Mesendoderm (in vitro differentiated cells): ENCODE measurements at regions not wholly inside any gene's neighbourhood (a gene's known extent, or its start where the extent isn't known, plus 50 kb on each side); places are given as distances from the start of the nearest gene placed in this dataset.
"Not testable (repeated sequence)": the region's sequence is repeated elsewhere in the genome, so short reads cannot be mapped to it uniquely, and the experiment has no call there.

Experiments
- DNase-seq: peaks from one replicate; pipeline ENCODE4 v3.0.0; 2013
- H2AK5ac ChIP-seq: 2 replicates; pipeline ENCODE4 v1.6.1; 2013; ENCODE audit warnings: low read length, inconsistent platforms
- H2BK120ac ChIP-seq: 2 replicates; pipeline ENCODE4 v1.6.1; 2013; ENCODE audit warnings: low read depth, mild to moderate bottlenecking, low read length, moderate library complexity, mixed read lengths
- H2BK15ac ChIP-seq: replicated peaks from 2 replicates; pipeline ENCODE4 v1.6.1; 2013; ENCODE audit warnings: low read depth, mild to moderate bottlenecking, moderate library complexity
- H2BK5ac ChIP-seq: 2 replicates; pipeline ENCODE4 v1.6.1; 2013; ENCODE audit warnings: low read length, inconsistent platforms
- H3K18ac ChIP-seq: 2 replicates; pipeline ENCODE4 v1.6.1; 2013; ENCODE audit warnings: mild to moderate bottlenecking, low read length, mixed read lengths
- H3K23ac ChIP-seq: one replicate; pipeline ENCODE4 v1.6.1; 2013; ENCODE audit warnings: low read length
- H3K27ac ChIP-seq: 2 replicates; pipeline ENCODE4 v1.5.1; 2013; ENCODE audit warnings: low read depth, mild to moderate bottlenecking, inconsistent platforms, low read length, moderate library complexity
- H3K27me3 ChIP-seq: 2 replicates; pipeline ENCODE4 v1.6.1; 2013; ENCODE audit warnings: low read length, control low read depth, mild to moderate bottlenecking, inconsistent platforms; ENCODE audit not compliant: insufficient read depth, poor library complexity
- H3K36me3 ChIP-seq: 2 replicates; pipeline ENCODE4 v1.6.1; 2013; ENCODE audit warnings: low read length, inconsistent platforms; ENCODE audit not compliant: control insufficient read depth, insufficient read depth
- H3K4ac ChIP-seq: one replicate; pipeline ENCODE4 v1.6.1; 2013; ENCODE audit warnings: low read depth, mild to moderate bottlenecking, low read length, moderate library complexity
- H3K4me1 ChIP-seq: 2 replicates; pipeline ENCODE4 v1.6.1; 2013; ENCODE audit warnings: low read depth, low read length, inconsistent platforms; ENCODE audit not compliant: control insufficient read depth
- H3K4me2 ChIP-seq: 2 replicates; pipeline ENCODE4 v1.6.1; 2013; ENCODE audit warnings: low read length
- H3K4me3 ChIP-seq: 2 replicates; pipeline ENCODE4 v1.5.1; 2013; ENCODE audit warnings: mild to moderate bottlenecking, low read length
- H3K56ac ChIP-seq: one replicate; pipeline ENCODE4 v1.6.1; 2013; ENCODE audit warnings: low read length
- H3K79me1 ChIP-seq: 2 replicates; pipeline ENCODE4 v1.6.1; 2013; ENCODE audit warnings: low read length, inconsistent platforms
- H3K79me2 ChIP-seq: 2 replicates; pipeline ENCODE4 v1.6.1; 2013; ENCODE audit warnings: mild to moderate bottlenecking, low read length; ENCODE audit not compliant: control insufficient read depth, insufficient read depth
- H3K9ac ChIP-seq: 2 replicates; pipeline ENCODE4 v1.6.1; 2013; ENCODE audit warnings: low read length, inconsistent platforms
- H4K5ac ChIP-seq: one replicate; pipeline ENCODE4 v1.6.1; 2013; ENCODE audit warnings: low read length
- H4K8ac ChIP-seq: one replicate; pipeline ENCODE4 v1.6.1; 2013; ENCODE audit warnings: low read depth, mild to moderate bottlenecking, control low read depth, low read length, moderate library complexity
- WGBS: extraction: QIAGEN DNeasy Blood & Tissue Kit; methylation state at CpG from one replicate; pipeline ENCODE4 v1.1.7; 2013; ENCODE audit warnings: low lambda C conversion rate, missing lambda C conversion rate; ENCODE audit not compliant: insufficient coverage; ENCODE audit errors: extremely low coverage; 5-methylcytosine and 5-hydroxymethylcytosine counted together

- no peak overlapping the region for H2AK5ac ChIP-seq
These were observed 133.7 kb downstream of the ATL2 start for GRCh38 chr2:38243186-38243880.

GRCh38 chr2:38239452-38239851, 137.6 kb downstream of the ATL2 start:
- no CpG with 5 or more reads among the region's 10 CpGs for WGBS
- Histone ChIP-seq H2BK120ac (no peak overlapping the region), H3K4me3 (no peak overlapping the region), H3K27ac (no peak overlapping the region), H4K8ac (no peak overlapping the region), H3K23ac (no peak overlapping the region), H3K27me3 (no peaks in the 10 kb centered on the region), H3K4me2 (no peak overlapping the region), H3K36me3 (no peaks in the 10 kb centered on the region), H3K79me2 (no peaks in the 10 kb centered on the region), H3K56ac (no peak overlapping the region), H4K5ac (no peak overlapping the region), H3K18ac (no peak overlapping the region), H3K4ac (no peak overlapping the region), H2BK5ac (no peak overlapping the region), H3K4me1 (no peaks in the 10 kb centered on the region), H3K79me1 (no peaks in the 10 kb centered on the region), H2AK5ac (no peak overlapping the region), H3K9ac (no peak overlapping the region), H2BK15ac (no peak overlapping the region)
- DNase-seq, result no peak

More at GRCh38 chr2:38243186-38243880, 133.7 kb downstream of the ATL2 start:
- Histone ChIP-seq H2BK5ac (no peak overlapping the region), H3K79me1 (no peaks in the 10 kb centered on the region), H3K27me3 (no peaks in the 10 kb centered on the region), H3K4ac (no peak overlapping the region), H3K4me1 (no peaks in the 10 kb centered on the region), H3K4me3 (no peak overlapping the region), H2BK120ac (no peak overlapping the region), H3K9ac (no peak overlapping the region), H3K4me2 (no peak overlapping the region), H3K18ac (no peak overlapping the region), H3K23ac (no peak overlapping the region), H3K56ac (no peak overlapping the region), H3K36me3 (no peaks in the 10 kb centered on the region), H4K5ac (no peak overlapping the region), H3K79me2 (no peaks in the 10 kb centered on the region), H4K8ac (no peak overlapping the region), H2BK15ac (no peak overlapping the region), H3K27ac (no peak overlapping the region)
- DNase-seq, result no peak
- WGBS, result no CpG with 5 or more reads among the region's 3 CpGs

- H3K79me1 ChIP-seq, H3K23ac ChIP-seq, H3K56ac ChIP-seq, H2BK5ac ChIP-seq, H3K4ac ChIP-seq, H3K4me3 ChIP-seq, H3K27ac ChIP-seq, H3K27me3 ChIP-seq, H4K5ac ChIP-seq, H3K4me1 ChIP-seq, H2AK5ac ChIP-seq, H2BK120ac ChIP-seq, DNase-seq, H3K36me3 ChIP-seq, H3K4me2 ChIP-seq, H4K8ac ChIP-seq, H3K9ac ChIP-seq, H2BK15ac ChIP-seq, H3K18ac ChIP-seq, H3K79me2 ChIP-seq: not testable (repeated sequence)
- WGBS, result no CpG with 5 or more reads among the region's 5 CpGs
These were observed 138.4 kb downstream of the ATL2 start for GRCh38 chr2:38238705-38239104.

GRCh38 chr2:38237311-38237710, 139.8 kb downstream of the ATL2 start:
- Histone ChIP-seq H2AK5ac (no peak overlapping the region), H3K36me3 (no peaks in the 10 kb centered on the region), H3K4ac (no peak overlapping the region), H3K4me3 (no peak overlapping the region), H3K18ac (no peak overlapping the region), H2BK5ac (no peak overlapping the region), H3K9ac (no peak overlapping the region), H2BK15ac (no peak overlapping the region), H3K27me3 (no peaks in the 10 kb centered on the region), H3K79me1 (no peaks in the 10 kb centered on the region), H2BK120ac (no peak overlapping the region), H3K27ac (no peak overlapping the region), H3K79me2 (no peaks in the 10 kb centered on the region), H4K5ac (no peak overlapping the region), H3K4me2 (no peak overlapping the region), H3K23ac (no peak overlapping the region), H3K4me1 (no peaks in the 10 kb centered on the region), H3K56ac (no peak overlapping the region), H4K8ac (no peak overlapping the region)
- no peak for DNase-seq
- no CpG with 5 or more reads among the region's 2 CpGs for whole genome bisulfite sequencing

- H2AK5ac ChIP-seq, result no peak overlapping the region
- no peak overlapping the region for H2BK120ac ChIP-seq
- no peak overlapping the region for H2BK15ac ChIP-seq
- DNase-seq, result peak; percentile 65
- H3K4ac ChIP-seq, result no peak overlapping the region
- no peak overlapping the region for H3K9ac ChIP-seq
- no peak overlapping the region for H4K5ac ChIP-seq
- H3K27ac ChIP-seq, result no peak overlapping the region
- no peak overlapping the region for H3K56ac ChIP-seq
- no peaks in the 10 kb centered on the region for H3K79me2 ChIP-seq
- no peaks in the 10 kb centered on the region for H3K4me1 ChIP-seq
- H3K4me2 ChIP-seq, result no peak overlapping the region
- H4K8ac ChIP-seq, result no peak overlapping the region
- H3K4me3 ChIP-seq, result no peak overlapping the region
- no CpG with 5 or more reads among the region's 9 CpGs for WGBS
- no peaks in the 10 kb centered on the region for H3K27me3 ChIP-seq
- H3K23ac ChIP-seq, result no peak overlapping the region
- no peaks in the 10 kb centered on the region for H3K36me3 ChIP-seq
- no peak overlapping the region for H2BK5ac ChIP-seq
- no peaks in the 10 kb centered on the region for H3K79me1 ChIP-seq
- H3K18ac ChIP-seq, result no peak overlapping the region
These were observed 143.7 kb downstream of the ATL2 start for GRCh38 chr2:38233231-38233983.
